ENCODE measurements at regions not wholly inside any gene's neighbourhood (a gene's known extent, or its start where the extent isn't known, plus 50 kb on each side); places are given as distances from the start of the nearest gene placed in this dataset.
"Not testable (repeated sequence)": the region's sequence is repeated elsewhere in the genome, so short reads cannot be mapped to it uniquely, and the experiment has no call there.

DNA sequence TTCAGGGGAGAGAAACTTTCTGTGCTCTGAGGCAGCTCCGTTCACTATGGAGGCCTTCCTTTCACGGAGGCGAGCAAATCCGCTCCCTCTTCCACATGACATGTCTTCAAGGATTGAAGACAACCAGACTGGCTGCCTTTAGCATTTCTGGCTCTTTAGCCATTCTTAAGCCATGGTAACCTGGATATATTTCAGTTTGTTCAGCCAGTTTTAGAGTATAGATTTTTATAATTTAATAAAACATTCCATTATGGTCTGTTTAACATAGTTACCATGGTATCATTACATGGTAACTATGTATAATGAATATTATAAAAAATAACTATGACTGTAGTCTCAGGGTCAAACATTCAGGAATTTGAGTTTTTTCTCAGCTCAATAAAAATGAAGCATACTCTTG is 54.2 kb upstream of the NFIA start:
- DNase-seq (ENCODE audit: low spot score) = no peak

DNA sequence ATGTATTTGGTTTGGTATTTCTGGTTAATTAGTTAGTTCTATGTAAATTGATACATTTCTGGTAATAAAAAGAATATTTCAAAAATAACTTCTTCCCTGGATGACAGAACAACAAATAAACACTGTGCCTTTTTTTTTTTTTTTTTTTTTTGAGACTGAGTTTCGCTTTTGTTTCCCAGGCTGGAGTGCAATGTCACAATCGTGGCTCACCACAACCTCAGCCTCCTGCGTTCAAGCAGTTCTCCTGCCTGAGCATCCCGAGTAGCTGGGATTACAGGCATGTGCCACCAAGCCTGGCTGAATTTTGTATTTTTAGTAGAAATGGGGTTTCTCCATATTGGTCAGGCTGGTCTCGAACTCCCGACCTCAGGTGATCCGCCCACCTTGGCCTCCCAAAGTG is 64.3 kb upstream of the NFIA start:
- DNase-seq (ENCODE audit: low spot score) = not testable (repeated sequence)

DNA sequence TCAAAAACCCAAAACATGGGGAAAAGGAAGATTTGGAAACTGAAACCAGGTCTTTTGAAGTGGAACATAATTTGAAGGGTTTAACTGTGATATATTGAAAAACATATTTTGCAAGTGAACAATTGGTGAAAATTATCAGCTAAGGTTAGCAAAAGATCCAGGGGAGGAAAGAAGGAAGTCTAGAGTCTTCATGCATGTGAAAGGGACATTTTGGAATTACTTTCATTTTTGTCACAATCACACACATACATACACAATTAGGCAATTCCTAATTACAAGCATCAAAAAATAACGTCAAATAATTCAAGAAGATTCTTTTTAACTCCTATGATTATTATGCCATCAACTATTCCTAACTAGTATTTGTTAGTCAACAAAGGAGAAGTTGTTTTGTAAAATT is 64.7 kb upstream of the NFIA start:
- DNase-seq (ENCODE audit: low spot score) = no peak

DNA sequence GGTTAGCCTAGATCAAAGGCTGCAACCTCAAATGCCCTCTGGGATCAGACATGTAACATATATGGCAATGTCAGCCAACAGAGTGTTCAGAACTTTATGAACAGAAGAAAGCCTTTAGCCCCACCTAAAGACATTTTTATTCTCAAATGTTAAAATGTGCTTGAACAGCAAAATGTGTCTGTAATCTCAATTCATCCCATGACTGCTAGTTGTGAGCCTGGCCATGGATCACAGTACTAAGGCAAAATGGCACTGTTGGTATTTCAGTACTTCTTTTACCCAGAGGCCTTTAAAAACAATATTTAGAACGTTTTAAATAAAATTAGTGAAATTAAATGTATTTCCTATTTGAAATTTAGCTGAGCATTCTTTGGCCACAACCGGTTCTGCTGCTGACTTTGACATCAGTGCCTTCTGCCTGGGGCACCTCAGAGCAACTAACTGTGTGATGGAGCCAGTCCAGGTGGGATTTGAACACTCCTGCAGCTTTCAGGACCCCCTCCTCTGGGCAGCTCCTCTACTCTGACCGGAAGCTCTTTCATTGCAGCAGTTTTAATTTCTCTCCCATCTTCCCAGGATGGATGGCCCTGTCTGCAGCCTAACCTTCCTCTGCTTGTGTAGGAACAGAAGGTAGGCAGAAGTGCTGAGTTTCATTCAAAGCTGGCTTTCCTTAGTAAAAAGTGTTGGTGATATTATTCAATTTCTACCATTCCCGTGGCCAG is 68.3 kb upstream of the NFIA start:
- no peak for DNase-seq (ENCODE audit: low spot score)

DNA sequence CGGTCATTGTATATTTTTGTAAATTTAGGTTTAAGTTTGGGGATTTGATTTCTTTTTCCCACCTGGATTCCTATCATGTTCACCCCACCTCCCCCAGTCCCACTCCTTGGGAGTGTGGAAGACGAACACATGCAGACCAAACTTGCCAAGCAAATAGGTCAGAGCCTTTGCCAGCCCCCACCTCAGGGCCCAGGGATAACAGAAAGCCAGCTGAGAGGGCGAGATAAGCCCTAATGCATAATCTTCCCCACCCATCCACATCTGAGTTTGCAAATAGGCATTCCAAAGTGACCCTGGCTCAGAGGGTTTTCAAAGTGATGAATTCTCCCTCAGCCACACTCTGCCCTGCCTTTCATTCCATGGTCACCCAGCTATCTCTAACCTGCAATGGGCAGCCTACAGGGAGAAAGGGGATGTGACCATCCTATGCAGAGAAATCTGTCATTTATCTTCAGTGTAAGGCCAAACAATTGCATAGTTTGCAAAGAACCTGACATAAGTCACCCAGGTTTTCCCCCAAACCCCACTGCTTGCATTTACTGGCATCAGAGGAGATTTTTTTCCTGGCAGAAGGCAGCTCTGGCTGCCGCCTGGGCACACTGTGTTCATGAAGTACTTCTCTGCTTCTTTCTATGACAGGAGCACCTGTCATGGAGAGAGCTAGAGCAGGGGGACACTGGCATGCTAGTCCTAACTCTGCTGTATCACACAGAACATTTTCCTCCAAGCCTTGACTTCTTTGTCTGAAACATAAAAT is 69.0 kb upstream of the NFIA start:
- DNase-seq (ENCODE audit: low spot score) = no peak

DNA sequence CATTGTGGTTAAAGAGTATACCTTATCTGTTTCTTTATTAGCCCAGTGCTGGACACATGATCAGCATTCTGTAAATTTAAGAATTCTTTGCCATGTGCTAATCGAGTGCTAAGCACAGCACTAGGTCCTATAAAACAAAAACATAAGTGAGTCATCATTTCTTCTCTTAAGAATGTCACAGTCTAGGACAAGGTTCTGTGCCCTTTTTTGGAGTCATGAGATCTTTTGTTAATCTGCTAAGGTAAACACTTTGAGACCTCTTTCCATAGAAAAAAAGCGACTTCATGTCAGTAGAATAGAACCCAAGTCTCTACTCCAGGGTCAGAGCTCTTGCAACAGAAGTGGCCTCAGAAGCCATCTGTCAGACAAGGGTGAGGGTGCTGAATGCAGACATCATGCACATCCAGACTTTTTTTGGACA is 70.0 kb upstream of the NFIA start:
- DNase-seq (ENCODE audit: low spot score) = no peak

DNA sequence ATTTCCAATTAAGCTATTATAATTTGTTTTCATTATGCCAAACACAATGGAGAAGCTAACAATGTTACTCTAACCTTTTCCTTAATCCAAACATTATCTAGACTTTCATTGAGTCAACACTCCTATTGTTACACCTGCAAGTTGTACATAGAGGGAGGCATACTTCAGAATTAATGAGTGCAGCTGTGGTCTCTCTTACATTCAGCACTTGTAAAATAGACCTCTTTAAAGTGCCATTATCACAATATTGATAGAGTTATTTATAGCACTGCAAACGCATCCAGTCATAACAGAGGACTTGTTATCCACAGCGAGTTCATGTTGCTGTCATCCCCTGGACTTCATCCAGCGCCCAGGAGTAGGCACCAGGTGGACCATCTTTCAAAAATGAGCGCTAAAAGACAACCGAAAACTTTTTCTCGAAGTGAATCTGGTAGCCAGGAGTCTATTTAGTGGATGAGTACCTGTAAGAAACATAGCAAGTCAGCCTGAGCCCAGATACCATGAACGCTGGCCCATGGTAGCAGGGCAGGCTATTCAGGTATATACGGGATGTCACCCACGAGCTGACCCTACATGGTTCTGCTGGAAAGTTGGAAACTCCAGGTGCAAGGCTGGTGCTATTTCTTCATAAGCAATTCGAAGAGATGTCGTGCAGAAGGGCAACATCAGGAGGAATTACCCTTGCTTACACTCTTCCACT is 70.6 kb upstream of the NFIA start:
- no peak for DNase-seq (ENCODE audit: low spot score)

DNA sequence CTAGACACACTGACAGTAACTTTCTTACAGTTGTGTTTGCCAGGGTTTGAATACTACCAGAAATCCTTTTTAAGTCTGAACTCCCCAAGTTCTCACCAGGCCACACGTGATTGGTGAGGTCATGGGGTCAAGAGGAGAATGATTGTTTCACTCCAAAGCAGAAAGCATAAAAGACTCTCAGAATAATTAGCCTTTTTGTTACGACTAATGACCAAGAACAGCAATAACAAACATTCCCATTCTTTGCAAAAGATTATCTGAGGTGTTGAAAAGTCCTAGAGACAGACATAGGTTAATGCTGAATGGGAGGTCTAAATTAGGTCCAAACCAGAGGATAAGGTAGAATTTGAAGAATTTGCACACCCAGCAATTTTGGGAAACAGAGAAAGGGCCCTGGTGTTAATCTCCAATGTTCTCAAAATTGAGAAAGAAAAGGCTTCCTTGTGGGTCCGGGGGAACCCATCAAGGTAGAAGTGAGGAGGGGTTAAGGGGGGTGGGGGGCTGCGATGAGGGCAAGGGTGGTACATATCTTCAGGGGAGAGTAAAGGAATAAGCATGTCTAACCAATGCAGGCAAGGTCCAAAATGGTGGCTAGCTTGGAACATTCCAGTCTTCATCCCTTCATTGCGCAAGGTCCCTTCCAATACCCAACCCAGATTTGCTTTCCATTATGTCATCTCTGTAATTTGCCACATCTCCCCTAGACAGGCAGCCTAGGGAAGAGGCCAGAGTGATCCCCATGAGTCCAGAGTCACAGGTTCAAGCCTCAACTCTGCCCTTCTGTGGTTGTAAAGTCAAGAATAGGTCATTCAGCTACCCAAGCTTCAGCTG is 74.6 kb upstream of the NFIA start:
- DNase-seq (ENCODE audit: low spot score) = no peak

DNA sequence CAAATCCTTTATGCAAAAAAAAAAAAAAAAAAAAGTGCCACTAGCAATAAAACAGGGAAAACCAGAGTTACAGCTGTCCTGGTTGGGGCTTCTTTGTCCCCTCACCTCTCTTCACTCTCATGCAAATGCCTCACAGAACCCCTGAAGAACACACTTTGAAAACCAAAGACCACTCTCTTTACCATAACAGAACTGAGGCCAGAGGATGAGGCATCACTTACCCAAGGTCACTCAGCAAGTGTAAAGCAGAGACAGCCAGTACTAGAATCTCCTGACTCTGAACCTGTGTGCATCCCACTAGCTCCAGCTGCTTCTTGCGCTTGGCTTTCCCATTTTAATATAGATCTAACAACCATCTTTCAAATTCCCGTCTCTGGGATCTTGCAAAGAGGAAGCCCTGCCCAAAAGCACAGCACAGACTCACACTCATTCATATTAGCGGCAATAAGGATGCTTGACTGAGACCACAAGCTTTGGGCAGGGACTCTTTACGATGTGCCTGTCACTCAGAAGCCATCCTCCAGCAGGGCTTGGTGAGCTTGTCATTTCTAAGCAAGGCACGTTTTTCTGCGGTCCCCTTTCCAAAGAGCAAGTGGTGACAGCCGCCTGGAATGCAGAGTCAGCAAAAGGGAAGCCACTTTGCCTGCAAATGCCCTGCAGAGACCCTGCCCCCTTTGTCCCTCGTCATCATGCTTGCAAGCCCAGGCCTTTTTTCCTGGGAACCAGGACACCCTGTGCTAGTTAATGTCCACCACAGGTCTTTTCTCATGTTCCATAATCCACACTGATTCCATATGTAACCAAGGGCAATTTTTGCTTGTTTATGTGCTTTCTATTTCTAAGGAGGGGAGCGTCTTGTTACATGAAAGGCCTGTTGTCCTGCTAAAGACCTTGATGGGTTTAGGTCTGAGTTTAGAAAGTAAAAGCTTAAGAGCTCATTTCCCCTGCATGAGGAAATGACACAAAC is 76.5 kb upstream of the NFIA start:
- DNase-seq (ENCODE audit: low spot score) = no peak

DNA sequence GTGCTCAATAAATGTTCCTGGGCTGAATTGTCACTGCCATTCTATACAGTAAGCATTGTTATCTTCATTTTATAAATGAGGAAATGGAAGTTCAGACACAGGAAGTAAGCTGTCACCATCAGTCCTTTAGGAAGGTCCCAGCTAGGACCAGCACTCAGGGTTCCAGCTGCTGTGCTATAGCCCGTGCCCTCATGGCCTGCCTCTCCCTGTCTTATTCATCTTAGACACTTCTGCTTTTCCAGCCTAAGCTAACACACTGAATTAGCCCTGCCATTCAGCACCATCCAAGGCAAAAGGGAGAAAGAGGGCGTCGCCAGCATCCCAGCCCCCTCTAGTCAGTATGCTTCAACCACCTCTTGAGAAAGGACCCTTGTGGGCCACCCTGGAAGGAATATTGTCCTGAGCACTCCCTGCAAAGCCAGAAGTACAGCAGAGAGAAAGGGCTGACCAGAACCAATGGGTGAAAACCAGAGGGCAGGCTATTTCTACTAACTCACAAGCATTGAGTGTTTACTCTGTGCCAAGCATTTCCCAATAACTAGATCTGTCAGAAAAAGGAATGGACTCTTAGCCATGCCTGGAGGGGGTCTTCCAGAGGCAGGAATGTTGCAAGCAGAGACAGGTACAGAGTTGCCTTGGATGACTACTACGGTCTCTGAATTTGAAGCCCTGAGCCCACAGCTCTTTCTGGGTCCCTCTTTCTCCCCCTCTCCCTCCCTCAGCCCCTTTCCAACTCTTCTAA is 77.9 kb upstream of the NFIA start:
- no peak for DNase-seq (ENCODE audit: low spot score)

DNA sequence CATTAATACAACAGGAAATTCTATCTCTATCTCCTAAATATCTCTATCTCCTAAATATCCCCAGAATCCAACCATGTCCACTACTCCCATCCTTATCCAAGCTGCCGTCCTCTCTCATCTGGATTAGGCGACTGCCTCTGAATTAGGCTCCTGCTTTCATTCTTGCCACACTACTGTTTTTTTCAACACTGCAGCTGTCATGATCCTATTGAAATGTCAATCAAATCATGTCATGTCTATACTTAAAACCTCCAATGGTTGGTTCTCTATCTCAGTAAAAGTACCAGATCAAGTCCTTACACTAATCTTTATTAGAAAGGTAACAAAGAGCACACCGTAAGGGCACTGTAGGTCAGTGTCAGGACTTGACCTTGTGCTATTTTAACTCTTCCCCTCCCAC is 82.0 kb upstream of the NFIA start:
- no peak for DNase-seq (ENCODE audit: low spot score)

DNA sequence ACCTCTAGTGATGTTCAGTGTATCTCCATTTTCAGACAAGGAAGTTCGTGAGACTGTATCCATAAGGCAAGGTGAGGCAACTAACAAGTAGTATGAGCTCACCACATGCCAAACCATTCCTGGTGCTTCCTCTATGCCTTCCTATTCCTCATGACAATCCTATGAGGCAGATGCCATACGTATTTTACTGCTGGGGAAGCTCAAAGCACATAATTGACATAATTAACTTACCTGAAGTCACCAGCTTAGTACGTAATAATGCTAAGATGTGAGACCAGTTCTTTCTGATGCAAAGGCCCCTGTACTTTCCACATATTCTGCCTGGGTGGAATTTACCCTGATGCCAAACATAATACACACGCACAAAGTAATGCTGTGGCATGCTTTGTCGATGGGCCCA is 83.6 kb upstream of the NFIA start:
- no peak for DNase-seq (ENCODE audit: low spot score)

DNA sequence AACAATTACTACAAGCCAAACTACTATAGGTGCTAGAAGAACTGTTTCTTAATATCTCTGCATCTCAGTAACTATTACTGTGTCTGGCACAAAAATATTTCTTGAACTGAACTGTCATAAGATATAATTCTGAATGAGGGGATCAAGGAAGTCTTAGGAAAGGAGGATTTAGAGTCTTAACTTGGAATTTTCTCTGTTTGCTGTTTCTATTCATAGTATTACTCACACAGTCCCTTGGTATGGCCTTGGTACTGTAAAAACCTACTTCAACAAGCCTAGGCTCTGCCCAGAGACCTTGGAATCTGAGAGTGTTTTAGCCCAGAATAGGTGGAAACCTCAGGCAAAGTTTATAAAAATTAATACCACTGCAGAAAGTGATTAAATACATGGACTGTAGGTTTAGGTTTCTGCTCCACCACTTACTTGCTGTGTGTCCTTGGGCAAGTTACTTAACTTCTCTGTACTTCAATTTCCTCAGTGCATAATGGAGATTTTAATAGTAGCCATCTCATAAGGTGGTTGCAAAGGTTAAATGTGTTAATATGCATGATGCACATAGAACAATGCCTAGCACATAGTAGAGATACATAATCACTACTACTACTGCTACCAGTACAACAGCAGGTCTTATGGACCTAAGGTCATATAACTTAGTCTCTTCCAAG is 87.4 kb upstream of the NFIA start:
- no peak for DNase-seq (ENCODE audit: low spot score)

DNA sequence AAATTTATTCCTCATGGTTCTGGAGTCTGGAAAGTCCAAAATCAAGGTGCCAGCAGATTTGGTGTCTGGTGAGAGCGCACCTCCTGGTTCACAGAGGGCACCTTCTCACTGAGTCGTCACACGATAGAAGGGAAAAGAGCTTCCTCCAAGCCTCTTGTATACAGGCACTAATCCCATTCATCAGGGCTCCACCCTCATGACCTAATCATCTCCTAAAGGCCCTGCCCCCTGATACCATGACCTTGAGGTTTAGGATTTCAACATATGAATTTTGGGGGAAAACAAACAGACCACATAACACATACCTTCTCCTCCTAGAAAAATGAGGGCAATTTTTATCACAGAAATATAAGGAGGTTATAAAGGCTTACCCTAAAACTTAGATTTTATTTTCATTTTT is 88.0 kb upstream of the NFIA start:
- DNase-seq (ENCODE audit: low spot score) = no peak

DNA sequence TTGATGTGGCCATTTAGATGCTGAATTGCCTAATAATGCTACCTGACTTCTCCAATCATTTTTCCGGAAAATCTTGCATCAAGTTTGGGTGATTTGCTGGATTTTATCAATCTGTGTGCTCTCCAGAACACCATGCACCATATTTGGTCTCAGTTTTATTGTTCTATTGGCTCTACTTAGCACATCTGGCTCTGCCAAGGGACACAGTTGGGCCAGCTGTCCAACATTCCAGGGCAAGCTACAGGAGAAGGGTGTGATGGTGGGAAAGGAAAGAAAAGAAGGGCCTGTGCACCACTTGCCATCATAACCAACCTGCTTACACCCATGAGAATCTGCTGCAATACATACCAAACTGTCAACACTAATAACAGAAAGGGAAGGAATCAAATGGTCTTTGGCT is 90.2 kb upstream of the NFIA start:
- DNase-seq (ENCODE audit: low spot score) = no peak

DNA sequence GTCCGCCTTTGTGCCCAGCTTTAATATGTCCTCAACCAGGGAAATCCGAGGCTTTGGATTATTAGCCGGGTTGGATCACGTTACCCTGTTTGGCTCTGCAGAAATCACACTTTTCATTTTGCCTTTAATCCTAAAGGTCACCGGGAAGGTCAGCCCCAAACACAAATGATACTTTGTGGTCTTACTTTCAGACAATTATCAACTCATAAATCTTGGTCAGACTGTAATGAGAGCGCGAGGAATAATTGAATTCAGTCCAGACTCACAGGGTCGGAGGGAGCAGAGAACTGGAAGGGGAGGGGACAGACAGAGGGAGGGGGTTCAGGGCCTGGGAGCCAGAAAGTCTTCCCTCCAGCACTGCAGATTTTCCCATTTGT is 91.7 kb upstream of the NFIA start:
- DNase-seq (ENCODE audit: low spot score) = no peak

DNA sequence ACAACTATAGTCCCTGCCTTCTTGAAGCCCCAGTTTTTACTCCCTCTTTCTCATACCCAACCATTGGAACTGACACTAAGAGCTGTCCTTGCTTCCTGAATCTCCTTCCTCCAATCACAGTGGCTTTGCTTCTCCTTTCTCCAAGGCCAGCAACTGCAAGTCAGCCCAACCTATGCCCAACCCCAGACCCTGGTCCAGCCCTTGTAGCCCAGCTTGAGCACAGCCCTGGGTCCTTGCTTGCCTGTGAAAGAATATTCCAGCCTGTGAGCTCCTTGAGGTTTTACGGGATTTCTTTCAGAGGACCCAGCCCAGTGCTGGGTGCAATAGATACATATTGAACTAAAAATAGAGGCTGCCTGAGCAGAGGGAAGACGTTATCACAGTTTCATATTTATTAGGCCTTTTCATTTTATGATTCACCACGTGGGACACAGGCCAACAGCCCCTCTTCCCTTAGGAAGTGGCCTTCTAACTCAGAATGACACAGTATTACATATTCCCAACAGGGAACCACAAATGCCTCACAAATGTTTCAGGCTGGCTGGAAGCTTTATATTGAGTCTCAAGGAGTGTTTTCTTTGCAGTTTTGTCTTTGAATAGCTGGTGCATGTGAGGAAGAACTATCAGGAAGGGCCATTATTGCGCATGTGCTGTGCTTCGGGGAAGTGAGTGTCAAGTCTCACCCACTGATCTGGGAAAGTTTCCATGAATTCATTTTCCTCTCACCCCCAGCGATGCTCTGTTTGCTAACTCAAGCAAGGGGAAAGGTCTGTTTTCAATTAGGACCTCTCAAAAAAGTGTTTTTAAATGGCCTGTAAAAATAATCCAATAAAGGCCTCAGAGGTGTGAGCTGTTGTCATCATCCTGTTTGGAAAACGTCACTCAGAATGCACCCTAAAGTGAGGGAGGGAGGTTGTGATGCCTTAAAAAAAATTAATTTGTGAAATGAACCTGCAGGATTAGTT is 92.3 kb upstream of the NFIA start:
- DNase-seq (ENCODE audit: low spot score) = peak; percentile 51

DNA sequence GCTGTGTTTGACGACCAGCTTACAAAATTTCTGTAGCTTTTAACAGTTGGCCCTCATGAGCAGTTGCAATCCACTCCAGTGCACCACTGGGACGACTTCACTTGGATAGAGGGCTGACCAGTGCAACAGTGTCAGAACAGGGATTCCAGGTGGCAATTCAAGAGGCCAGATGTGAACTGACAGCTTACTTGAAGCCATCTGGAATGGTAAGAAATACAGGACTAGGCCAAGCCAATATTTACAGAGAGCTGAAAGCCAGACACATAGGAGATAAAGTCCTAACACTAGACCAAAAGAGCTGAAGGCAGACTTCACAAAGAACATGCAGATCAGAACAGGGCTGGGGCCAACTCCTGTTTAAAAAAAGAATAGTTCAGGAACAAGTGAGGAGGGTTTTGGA is 93.5 kb upstream of the NFIA start:
- no peak for DNase-seq (ENCODE audit: low spot score)

DNA sequence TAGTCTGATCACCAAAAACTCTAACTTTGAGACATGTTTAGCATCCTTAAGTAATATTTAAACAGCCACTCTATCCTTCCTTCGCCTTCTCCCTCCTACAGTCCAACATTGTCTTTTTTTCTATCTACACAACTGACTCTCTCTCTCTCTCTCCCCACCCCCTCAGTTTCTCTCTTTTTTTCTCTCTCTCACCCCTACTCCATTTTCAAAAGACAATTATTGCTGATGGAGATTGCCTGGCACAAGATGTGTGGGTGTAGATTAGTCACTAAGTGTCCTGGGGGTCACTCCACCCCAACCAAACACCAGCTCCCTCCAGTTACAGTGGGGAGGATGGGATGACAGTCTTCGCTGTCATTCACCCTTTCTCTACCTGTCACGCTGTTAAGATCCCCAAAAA is 94.5 kb upstream of the NFIA start:
- no peak for DNase-seq (ENCODE audit: low spot score)

Data from A172 (cell line).